ENCODE measurements at regions not wholly inside any gene's neighbourhood (a gene's known extent, or its start where the extent isn't known, plus 50 kb on each side); places are given as distances from the start of the nearest gene placed in this dataset.

DNA sequence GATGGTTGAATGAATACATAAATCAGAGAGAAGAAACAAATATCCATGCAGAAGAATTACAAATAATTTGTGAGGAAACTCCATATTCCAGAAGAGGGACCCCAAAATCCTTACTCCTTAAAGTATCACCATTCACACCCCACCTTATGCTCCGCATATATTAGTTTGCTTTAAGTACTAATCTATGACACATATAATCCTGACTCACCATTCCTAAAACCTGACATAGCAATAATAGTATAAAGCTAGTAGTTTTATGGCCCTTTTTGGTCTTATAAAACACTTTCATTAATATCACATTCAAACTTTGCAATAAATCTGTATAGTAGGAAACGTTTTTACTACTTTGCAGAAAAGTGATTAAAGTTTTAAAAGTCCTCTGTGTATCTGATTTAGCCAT lies 719.0 kb upstream of the SLC39A10 start:
- H3K18ac ChIP-seq (ENCODE audit: low read length): no peak overlapping the region
- no peak overlapping the region for H2AFZ ChIP-seq (ENCODE audit: insufficient read depth, low read length, poor library complexity)
- H3K23ac ChIP-seq (ENCODE audit: low read length): no peak overlapping the region
- H4K8ac ChIP-seq (ENCODE audit: low read depth, low read length): no peak overlapping the region
- H3K79me1 ChIP-seq (ENCODE audit: low read length): no peaks in the 10 kb centered on the region
- H4K12ac ChIP-seq (ENCODE audit: low read depth, low read length): no peak overlapping the region
- no peak overlapping the region for H3K4me2 ChIP-seq (ENCODE audit: low read length)
- H3K27me3 ChIP-seq (ENCODE audit: insufficient read depth, low read length): no peaks in the 10 kb centered on the region
- H3K4me3 ChIP-seq (ENCODE audit: low read depth, low read length): no peak overlapping the region
- no peak overlapping the region for H3K9ac ChIP-seq (ENCODE audit: low read length)
- no peaks in the 10 kb centered on the region for H3K36me3 ChIP-seq (ENCODE audit: control insufficient read depth in 1 of 2, insufficient read depth in 2 of 2, low read length in 2 of 2)
- no peak overlapping the region for H3K27ac ChIP-seq (ENCODE audit: low read depth, low read length)
- H2BK5ac ChIP-seq (ENCODE audit: low read depth, low read length, poor library complexity): no peak overlapping the region
- no peak overlapping the region for H3K4ac ChIP-seq (ENCODE audit: low read depth, low read length)
- H2BK12ac ChIP-seq (ENCODE audit: low read length): no peak overlapping the region
- no peaks in the 10 kb centered on the region for H3K9me3 ChIP-seq (ENCODE audit: insufficient read depth, low read depth, low read length)
- no peaks in the 10 kb centered on the region for H3K79me2 ChIP-seq (ENCODE audit: control insufficient read depth, insufficient read depth, low read length, poor library complexity)
- no CpG with 5 or more reads among the region's 2 CpGs for WGBS (ENCODE audit: extremely low coverage, insufficient coverage, insufficient read length)
- no peaks in the 10 kb centered on the region for H3K4me1 ChIP-seq (ENCODE audit: control insufficient read depth in 1 of 2, insufficient read depth in 2 of 2, low read length in 2 of 2)
- H3K14ac ChIP-seq (ENCODE audit: low read length): no peak overlapping the region
- DNase-seq: no peak
- H2AK5ac ChIP-seq (ENCODE audit: low read length): no peak overlapping the region
- H2BK120ac ChIP-seq (ENCODE audit: insufficient read depth, low read length, poor library complexity): no peak overlapping the region
- no peak overlapping the region for H4K91ac ChIP-seq (ENCODE audit: low read depth, low read length)

- Histone ChIP-seq H3K9ac (ENCODE audit: low read length) (no peak overlapping the region), H3K27ac (ENCODE audit: low read depth, low read length) (no peak overlapping the region), H3K9me3 (ENCODE audit: insufficient read depth, low read depth, low read length) (no peaks in the 10 kb centered on the region), H4K8ac (ENCODE audit: low read depth, low read length) (no peak overlapping the region), H3K4me1 (ENCODE audit: control insufficient read depth in 1 of 2, insufficient read depth in 2 of 2, low read length in 2 of 2) (no peaks in the 10 kb centered on the region), H3K4ac (ENCODE audit: low read depth, low read length) (no peak overlapping the region), H3K27me3 (ENCODE audit: insufficient read depth, low read length) (no peaks in the 10 kb centered on the region), H3K4me2 (ENCODE audit: low read length) (no peak overlapping the region), H2AK5ac (ENCODE audit: low read length) (no peak overlapping the region), H2AFZ (ENCODE audit: insufficient read depth, low read length, poor library complexity) (no peak overlapping the region), H3K14ac (ENCODE audit: low read length) (no peak overlapping the region), H2BK12ac (ENCODE audit: low read length) (no peak overlapping the region), H3K23ac (ENCODE audit: low read length) (no peak overlapping the region), H4K91ac (ENCODE audit: low read depth, low read length) (no peak overlapping the region), H3K79me2 (ENCODE audit: control insufficient read depth, insufficient read depth, low read length, poor library complexity) (no peaks in the 10 kb centered on the region), H2BK120ac (ENCODE audit: insufficient read depth, low read length, poor library complexity) (no peak overlapping the region), H3K4me3 (ENCODE audit: low read depth, low read length) (no peak overlapping the region), H3K79me1 (ENCODE audit: low read length) (no peaks in the 10 kb centered on the region), H3K36me3 (ENCODE audit: control insufficient read depth in 1 of 2, insufficient read depth in 2 of 2, low read length in 2 of 2) (no peaks in the 10 kb centered on the region), H2BK5ac (ENCODE audit: low read depth, low read length, poor library complexity) (no peak overlapping the region), H3K18ac (ENCODE audit: low read length) (no peak overlapping the region), H4K12ac (ENCODE audit: low read depth, low read length) (no peak overlapping the region)
- DNase-seq: no peak
- WGBS (ENCODE audit: extremely low coverage, insufficient coverage, insufficient read length): no CpG with 5 or more reads among the region's 7 CpGs
These were observed 729.5 kb upstream of the SLC39A10 start for GRCh38 chr2:194927489-194927888.

DNA sequence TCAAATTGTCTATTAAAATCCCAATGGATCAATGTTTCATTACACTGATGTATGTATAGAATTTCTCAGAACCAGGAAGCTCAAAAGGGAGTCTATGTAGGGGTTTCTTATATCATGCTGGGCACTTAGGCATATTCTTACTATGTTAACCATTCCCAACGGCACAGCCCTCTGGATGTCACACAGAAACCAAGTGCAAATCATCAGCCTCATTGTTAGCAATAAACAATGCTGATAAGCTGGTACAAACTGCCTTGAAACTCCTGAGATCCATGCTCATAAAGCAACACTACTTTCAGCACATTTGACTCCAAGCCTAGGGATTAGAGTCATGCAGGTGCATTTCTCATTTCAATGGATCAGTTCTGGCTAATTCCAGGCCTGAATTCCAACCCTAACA lies 730.2 kb upstream of the SLC39A10 start:
- H3K27ac ChIP-seq (ENCODE audit: low read depth, low read length): no peak overlapping the region

DNA sequence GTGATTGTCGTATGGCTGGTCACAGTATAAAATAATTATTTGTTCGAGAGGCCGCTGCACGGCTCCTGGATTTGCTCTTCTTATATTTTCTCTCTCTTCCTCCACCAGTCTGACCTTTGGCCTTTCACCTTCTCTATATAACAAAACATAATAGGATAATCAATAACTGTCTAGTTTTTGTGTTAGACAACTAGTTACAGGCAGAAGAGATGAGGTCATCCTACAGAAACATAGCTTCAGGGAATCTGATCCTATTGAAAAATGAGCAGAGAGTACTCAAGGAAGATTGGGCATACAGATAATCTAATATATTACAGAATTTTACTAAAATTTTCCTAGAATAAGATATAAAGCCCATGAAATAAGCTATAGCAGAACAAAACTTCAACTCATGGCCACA lies 731.3 kb upstream of the SLC39A10 start:
- Histone ChIP-seq H3K4me1 (ENCODE audit: control insufficient read depth in 1 of 2, insufficient read depth in 2 of 2, low read length in 2 of 2) (no peaks in the 10 kb centered on the region), H3K4ac (ENCODE audit: low read depth, low read length) (no peak overlapping the region), H3K23ac (ENCODE audit: low read length) (no peak overlapping the region), H2BK120ac (ENCODE audit: insufficient read depth, low read length, poor library complexity) (no peak overlapping the region), H4K91ac (ENCODE audit: low read depth, low read length) (no peak overlapping the region), H3K9me3 (ENCODE audit: insufficient read depth, low read depth, low read length) (no peaks in the 10 kb centered on the region), H2BK12ac (ENCODE audit: low read length) (no peak overlapping the region), H3K14ac (ENCODE audit: low read length) (no peak overlapping the region), H3K27ac (ENCODE audit: low read depth, low read length) (no peak overlapping the region), H2AK5ac (ENCODE audit: low read length) (no peak overlapping the region), H3K36me3 (ENCODE audit: control insufficient read depth in 1 of 2, insufficient read depth in 2 of 2, low read length in 2 of 2) (no peaks in the 10 kb centered on the region), H4K12ac (ENCODE audit: low read depth, low read length) (no peak overlapping the region), H3K4me3 (ENCODE audit: low read depth, low read length) (no peak overlapping the region), H3K79me1 (ENCODE audit: low read length) (no peaks in the 10 kb centered on the region), H3K18ac (ENCODE audit: low read length) (no peak overlapping the region), H2AFZ (ENCODE audit: insufficient read depth, low read length, poor library complexity) (no peak overlapping the region), H3K9ac (ENCODE audit: low read length) (no peak overlapping the region), H3K27me3 (ENCODE audit: insufficient read depth, low read length) (no peaks in the 10 kb centered on the region), H2BK5ac (ENCODE audit: low read depth, low read length, poor library complexity) (no peak overlapping the region), H3K4me2 (ENCODE audit: low read length) (no peak overlapping the region), H4K8ac (ENCODE audit: low read depth, low read length) (no peak overlapping the region), H3K79me2 (ENCODE audit: control insufficient read depth, insufficient read depth, low read length, poor library complexity) (no peaks in the 10 kb centered on the region)
- WGBS (ENCODE audit: extremely low coverage, insufficient coverage, insufficient read length): no CpG with 5 or more reads among the region's 4 CpGs
- no peak for DNase-seq

More for the DNA sequence above, 730.2 kb upstream of the SLC39A10 start:
- Histone ChIP-seq H3K79me2 (ENCODE audit: control insufficient read depth, insufficient read depth, low read length, poor library complexity) (no peaks in the 10 kb centered on the region), H3K9me3 (ENCODE audit: insufficient read depth, low read depth, low read length) (no peaks in the 10 kb centered on the region), H3K4ac (ENCODE audit: low read depth, low read length) (no peak overlapping the region), H3K23ac (ENCODE audit: low read length) (no peak overlapping the region), H2AFZ (ENCODE audit: insufficient read depth, low read length, poor library complexity) (no peak overlapping the region), H3K4me3 (ENCODE audit: low read depth, low read length) (no peak overlapping the region), H3K79me1 (ENCODE audit: low read length) (no peaks in the 10 kb centered on the region), H4K91ac (ENCODE audit: low read depth, low read length) (no peak overlapping the region), H4K12ac (ENCODE audit: low read depth, low read length) (no peak overlapping the region), H3K14ac (ENCODE audit: low read length) (no peak overlapping the region), H3K9ac (ENCODE audit: low read length) (no peak overlapping the region), H2BK120ac (ENCODE audit: insufficient read depth, low read length, poor library complexity) (no peak overlapping the region), H2BK12ac (ENCODE audit: low read length) (no peak overlapping the region), H3K4me1 (ENCODE audit: control insufficient read depth in 1 of 2, insufficient read depth in 2 of 2, low read length in 2 of 2) (no peaks in the 10 kb centered on the region), H4K8ac (ENCODE audit: low read depth, low read length) (no peak overlapping the region), H2AK5ac (ENCODE audit: low read length) (no peak overlapping the region), H3K36me3 (ENCODE audit: control insufficient read depth in 1 of 2, insufficient read depth in 2 of 2, low read length in 2 of 2) (no peaks in the 10 kb centered on the region), H3K4me2 (ENCODE audit: low read length) (no peak overlapping the region), H2BK5ac (ENCODE audit: low read depth, low read length, poor library complexity) (no peak overlapping the region), H3K18ac (ENCODE audit: low read length) (no peak overlapping the region), H3K27me3 (ENCODE audit: insufficient read depth, low read length) (no peaks in the 10 kb centered on the region)
- WGBS (ENCODE audit: extremely low coverage, insufficient coverage, insufficient read length): no CpG with 5 or more reads among the region's 1 CpG
- no peak for DNase-seq

Measured in trophoblast cell (in vitro differentiated cells and primary cell).